Right lobe of liver (tissue), 4 donors: ENCODE measurements at regions not wholly inside any gene's neighbourhood (a gene's known extent, or its start where the extent isn't known, plus 50 kb on each side); places are given as distances from the start of the nearest gene placed in this dataset.

Source experiments
- CTCF ChIP-seq, 4 donors: fragments of 200-600 bp in 3 of 4; fragments of 450-650 bp in 1 of 4; IDR thresholded peaks; one replicate each; pipeline versions ENCODE4 v1.5.1 to v1.8.0; 2016 to 2022; ENCODE audit warnings: antibody characterized with exemption in 4 of 4, mild to moderate bottlenecking in 2 of 4
- POLR2A ChIP-seq: fragments of 450-650 bp; IDR thresholded peaks from one replicate; pipeline ENCODE4 v1.6.1; 2017; ENCODE audit warnings: antibody characterized with exemption, mild to moderate bottlenecking
- donor health status: DM: no; HTN: no; CAD: no.
- donor health status: DM: no; HTN: no; CAD: no.
- donor health status: DM: no; HTN: yes; CAD: no.

GRCh38 chr1:185654199-185654951 is 79.8 kb upstream of the HMCN1 start:
- TF ChIP-seq CTCF (IDR thresholded peaks at IDR 0.05), result no peak
- no peak for TF ChIP-seq POLR2A
